Natural killer cell treated with Interleukin-12 subunit alpha and Interleukin-12 subunit beta and Interleukin-15 and Interleukin-18, amount 100 ng/mL, for 72 hours (primary cell): ENCODE measurements at regions not wholly inside any gene's neighbourhood (a gene's known extent, or its start where the extent isn't known, plus 50 kb on each side); places are given as distances from the start of the nearest gene placed in this dataset.
"Not testable (repeated sequence)": the region's sequence is repeated elsewhere in the genome, so short reads cannot be mapped to it uniquely, and the experiment has no call there.

ENCODE experiments used
- ATAC-seq, 2 donors: fragments of 150-1000 bp; cut with Tn5 transposase in 1 of 2; sonication (Bioruptor Pico), chemical (Tn5 transposase) in 1 of 2; 2 replicates each; pipeline ENCODE4 v1.10.0; 2021
- DNase-seq: peaks from one replicate; pipeline ENCODE4 v3.0.0; 2022; ENCODE audit warnings: low spot score
- H3K27ac Mint-ChIP-seq, 2 donors: 1 replicate in 1 of 2; 2 replicates in 1 of 2; pipeline ENCODE4 v1.8.0; 2022; ENCODE audit warnings: mixed read lengths in 2 of 2, mild to moderate bottlenecking in 1 of 2, moderate library complexity in 1 of 2
- H3K27me3 Mint-ChIP-seq, 2 donors: 1 replicate in 1 of 2; 2 replicates in 1 of 2; pipeline ENCODE4 v1.8.0; 2022; ENCODE audit warnings: mixed read lengths in 2 of 2
- H3K36me3 Mint-ChIP-seq: one replicate; pipeline ENCODE4 v1.8.0; 2022; ENCODE audit warnings: mixed read lengths
- H3K4me1 Mint-ChIP-seq, 2 donors: 1 replicate in 1 of 2; 2 replicates in 1 of 2; pipeline ENCODE4 v1.8.0; 2022; ENCODE audit warnings: low read depth in 2 of 2, mixed read lengths in 2 of 2, mild to moderate bottlenecking in 1 of 2
- H3K4me3 Mint-ChIP-seq: one replicate; pipeline ENCODE4 v1.8.0; 2022; ENCODE audit warnings: mixed read lengths
- H3K9me3 Mint-ChIP-seq: 2 replicates; pipeline ENCODE4 v1.8.0; 2022; ENCODE audit warnings: mixed read lengths

DNA sequence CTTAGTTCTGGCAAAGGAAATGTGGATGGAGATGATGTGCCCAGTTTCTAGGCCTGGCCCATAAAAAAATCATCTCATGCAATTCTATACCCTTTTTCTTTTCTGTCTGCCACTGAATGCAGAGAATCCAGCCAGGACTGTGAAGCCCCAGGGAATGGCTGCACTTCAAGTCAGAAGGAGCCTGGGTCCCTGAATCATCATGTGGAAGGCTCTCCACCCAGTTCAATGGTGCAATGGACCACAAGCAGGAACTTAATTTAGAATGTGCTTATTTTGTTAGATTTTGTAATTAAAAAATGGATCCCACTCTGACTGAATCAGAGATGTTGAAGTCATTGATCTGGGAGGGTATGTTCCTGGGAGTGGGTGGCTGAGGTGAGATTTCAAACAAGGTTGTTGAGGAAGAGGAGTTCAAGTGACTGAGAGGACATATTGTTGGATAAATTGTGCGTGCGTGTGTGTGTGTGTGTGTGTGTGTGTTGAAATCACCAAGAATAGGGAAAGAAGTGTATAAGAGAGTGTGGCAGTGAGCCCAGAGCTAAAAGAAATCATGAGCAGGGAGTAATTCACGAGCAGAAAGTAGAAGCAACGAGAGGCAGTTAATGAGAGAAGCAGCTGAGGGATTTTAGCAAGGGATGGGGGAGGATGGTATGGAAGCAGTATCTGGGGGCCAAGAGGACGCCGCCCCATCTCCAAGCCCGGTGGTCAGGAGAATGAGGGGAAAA lies 125.4 kb downstream of the TMX1 start:
- H3K4me3 Mint-ChIP-seq: no peak overlapping the region
- peaks cover 12 to 22% of the 10 kb centered on the region in 2 donors for H3K27me3 Mint-ChIP-seq
- H3K4me1 Mint-ChIP-seq: no peaks in the 10 kb centered on the region
- no peak overlapping the region for H3K27ac Mint-ChIP-seq
- H3K9me3 Mint-ChIP-seq: no peaks in the 10 kb centered on the region
- no peak for DNase-seq
- no peak for ATAC-seq
- no peaks in the 10 kb centered on the region for H3K36me3 Mint-ChIP-seq

DNA sequence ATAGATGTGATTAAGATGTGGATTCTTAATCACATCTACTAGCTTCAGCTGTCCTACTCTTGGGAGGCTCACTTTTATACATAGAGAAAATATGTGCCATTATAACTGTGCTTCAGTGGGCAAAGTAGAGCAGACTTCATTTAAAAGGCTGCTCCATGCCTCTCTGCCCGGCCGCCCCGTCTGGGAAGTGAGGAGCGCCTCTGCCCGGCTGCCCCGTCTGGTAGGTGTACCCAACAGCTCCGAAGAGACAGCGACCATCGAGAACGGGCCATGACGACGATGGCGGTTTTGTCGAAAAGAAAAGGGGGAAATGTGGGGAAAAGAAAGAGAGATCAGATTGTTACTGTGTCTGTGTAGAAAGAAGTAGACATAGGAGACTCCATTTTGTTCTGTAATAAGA lies 126.4 kb downstream of the TMX1 start:
- not testable (repeated sequence) for DNase-seq, H3K36me3 Mint-ChIP-seq, H3K27ac Mint-ChIP-seq, H3K4me3 Mint-ChIP-seq, H3K9me3 Mint-ChIP-seq, ATAC-seq, H3K4me1 Mint-ChIP-seq
- H3K27me3 Mint-ChIP-seq: peaks cover 11 to 25% of the 10 kb centered on the region in 2 donors

DNA sequence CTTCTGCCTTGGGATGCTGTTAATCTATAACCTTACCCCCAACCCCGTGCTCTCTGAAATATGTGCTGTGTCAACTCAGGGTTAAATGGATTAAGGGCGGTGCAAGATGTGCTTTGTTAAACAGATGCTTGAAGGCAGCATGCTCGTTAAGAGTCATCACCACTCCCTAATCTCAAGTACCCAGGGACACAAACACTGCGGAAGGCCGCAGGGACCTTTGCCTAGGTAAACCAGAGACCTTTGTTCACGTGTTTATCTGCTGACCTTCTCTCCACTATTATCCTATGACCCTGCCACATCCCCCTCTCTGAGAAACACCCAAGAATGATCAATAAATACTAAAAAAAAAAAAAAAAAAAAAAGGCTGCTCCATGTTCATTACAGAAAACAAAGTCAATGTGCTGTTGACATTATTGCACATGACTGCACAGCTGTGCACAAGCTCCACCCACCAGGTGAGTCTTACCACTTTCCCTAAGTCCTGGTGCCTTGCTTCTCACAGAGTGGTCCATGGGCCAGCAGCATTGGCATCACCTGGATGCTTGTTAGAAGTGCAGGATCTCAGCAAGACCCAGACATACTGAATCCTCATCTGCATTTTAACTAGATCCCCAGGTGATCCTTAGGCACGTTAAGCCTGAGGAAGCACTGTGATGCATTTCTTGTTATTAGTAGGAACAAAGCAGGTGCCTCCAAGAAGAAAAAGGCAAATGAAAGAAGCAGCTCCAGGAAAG lies 127.0 kb downstream of the TMX1 start:
- not testable (repeated sequence) for H3K4me1 Mint-ChIP-seq, DNase-seq, H3K4me3 Mint-ChIP-seq, H3K9me3 Mint-ChIP-seq, H3K36me3 Mint-ChIP-seq, H3K27ac Mint-ChIP-seq, ATAC-seq
- H3K27me3 Mint-ChIP-seq: peaks cover 14 to 26% of the 10 kb centered on the region in 2 donors

DNA sequence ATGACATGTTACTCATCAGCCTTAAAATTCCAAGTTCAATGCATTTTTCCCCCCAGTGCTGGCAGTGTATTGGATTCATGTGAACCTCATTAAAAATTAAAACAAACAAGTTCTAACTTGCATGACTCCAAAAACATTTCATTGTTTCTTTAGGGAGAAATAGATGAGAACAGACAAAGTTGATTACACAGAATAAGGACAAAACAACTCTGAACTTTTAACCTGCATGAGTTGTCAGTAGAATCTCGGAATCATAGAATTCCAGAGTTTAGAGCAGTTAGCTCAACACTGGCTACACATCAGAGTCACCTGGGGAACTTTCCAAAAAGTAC lies 127.5 kb downstream of the TMX1 start:
- ATAC-seq (no peak), DNase-seq (no peak)
- Mint-ChIP-seq H3K4me3 (no peak overlapping the region), H3K27ac (no peak overlapping the region), H3K9me3 (no peaks in the 10 kb centered on the region), H3K36me3 (no peaks in the 10 kb centered on the region), H3K4me1 (no peaks in the 10 kb centered on the region), H3K27me3 (peaks cover 16 to 29% of the 10 kb centered on the region in 2 donors)

DNA sequence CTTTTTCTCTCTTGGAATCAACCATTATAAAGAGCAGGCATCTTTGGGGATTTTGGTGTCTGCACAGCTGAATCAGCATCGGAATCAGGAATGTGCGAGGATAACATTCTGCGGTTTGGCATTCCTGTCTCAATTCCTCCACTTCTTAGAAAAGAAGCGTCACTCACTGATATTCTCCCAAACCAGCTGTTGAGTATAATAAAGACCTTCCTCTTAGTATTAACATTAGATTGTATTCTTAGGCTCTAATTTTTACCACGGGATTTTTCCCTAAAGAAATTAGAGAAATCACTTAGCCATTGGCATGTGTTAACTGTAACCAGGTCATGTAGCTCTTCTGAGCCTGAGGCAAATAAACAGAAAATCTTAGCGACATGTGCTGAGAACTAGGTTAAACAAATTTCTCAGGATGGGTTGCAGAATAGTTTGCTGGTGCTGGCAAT lies 128.7 kb downstream of the TMX1 start:
- Mint-ChIP-seq H3K4me1 (no peaks in the 10 kb centered on the region), H3K4me3 (no peak overlapping the region), H3K9me3 (no peaks in the 10 kb centered on the region), H3K27me3 (peaks cover 18 to 32% of the 10 kb centered on the region in 2 donors), H3K36me3 (no peaks in the 10 kb centered on the region), H3K27ac (no peak overlapping the region)
- DNase-seq: no peak
- no peak for ATAC-seq

DNA sequence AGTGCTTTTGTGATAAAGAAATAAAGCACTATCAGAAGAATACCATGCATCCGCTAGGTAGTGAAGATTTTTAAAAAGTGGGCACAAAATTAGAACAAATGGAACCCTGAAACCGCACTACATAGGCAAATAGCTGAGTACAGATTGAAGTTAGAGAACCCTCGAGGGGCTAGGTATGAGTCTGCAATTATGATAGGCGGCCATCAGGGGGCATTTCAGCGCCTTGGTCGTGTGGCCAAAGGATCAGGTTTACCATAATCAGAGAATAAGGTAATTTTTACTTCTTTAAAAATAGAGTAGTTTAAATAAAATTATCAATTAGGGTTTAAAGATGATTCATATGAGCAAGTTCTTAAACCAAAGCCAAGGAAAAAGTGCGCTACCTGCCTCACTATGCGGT lies 129.8 kb downstream of the TMX1 start:
- Mint-ChIP-seq H3K4me3 (no peak overlapping the region), H3K27ac (no peak overlapping the region), H3K27me3 (peaks cover 18 to 32% of the 10 kb centered on the region in 2 donors), H3K9me3 (no peaks in the 10 kb centered on the region), H3K4me1 (no peaks in the 10 kb centered on the region), H3K36me3 (no peaks in the 10 kb centered on the region)
- ATAC-seq (no peak), DNase-seq (no peak)

DNA sequence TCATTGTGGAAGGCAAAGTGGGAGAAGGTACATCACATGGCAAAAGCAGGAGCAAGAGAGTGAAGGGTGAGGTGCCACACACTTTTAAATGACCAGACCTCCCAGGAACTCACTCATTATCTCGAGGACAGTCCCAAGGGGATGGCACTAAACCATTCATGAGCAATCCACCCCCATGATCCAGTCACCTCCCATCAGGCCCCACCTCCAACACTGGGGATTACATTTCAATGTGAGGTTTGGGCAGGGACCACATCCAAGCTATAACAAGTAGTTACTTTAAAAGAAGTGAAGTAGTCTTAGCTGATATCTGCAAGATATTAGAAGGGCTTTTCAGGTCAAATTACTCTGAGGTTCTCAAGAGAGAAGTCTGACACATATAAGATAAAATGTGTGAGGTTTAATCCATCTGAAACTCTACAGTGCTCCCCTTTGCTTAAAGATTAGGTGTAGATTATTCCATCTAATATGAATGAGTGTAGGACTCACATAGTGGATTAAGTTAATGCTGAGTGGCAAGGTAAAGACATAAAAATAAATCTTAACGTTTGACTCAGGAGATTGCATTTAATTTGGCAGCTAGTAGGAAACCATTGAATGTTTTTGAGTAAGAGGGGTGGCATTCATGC lies 130.8 kb downstream of the TMX1 start:
- H3K4me3 Mint-ChIP-seq: no peak overlapping the region
- no peaks in the 10 kb centered on the region for H3K36me3 Mint-ChIP-seq
- peaks cover 18 to 32% of the 10 kb centered on the region in 2 donors for H3K27me3 Mint-ChIP-seq
- DNase-seq (no peak), ATAC-seq (no peak)
- no peaks in the 10 kb centered on the region for H3K9me3 Mint-ChIP-seq
- H3K4me1 Mint-ChIP-seq: no peaks in the 10 kb centered on the region
- no peak overlapping the region for H3K27ac Mint-ChIP-seq

DNA sequence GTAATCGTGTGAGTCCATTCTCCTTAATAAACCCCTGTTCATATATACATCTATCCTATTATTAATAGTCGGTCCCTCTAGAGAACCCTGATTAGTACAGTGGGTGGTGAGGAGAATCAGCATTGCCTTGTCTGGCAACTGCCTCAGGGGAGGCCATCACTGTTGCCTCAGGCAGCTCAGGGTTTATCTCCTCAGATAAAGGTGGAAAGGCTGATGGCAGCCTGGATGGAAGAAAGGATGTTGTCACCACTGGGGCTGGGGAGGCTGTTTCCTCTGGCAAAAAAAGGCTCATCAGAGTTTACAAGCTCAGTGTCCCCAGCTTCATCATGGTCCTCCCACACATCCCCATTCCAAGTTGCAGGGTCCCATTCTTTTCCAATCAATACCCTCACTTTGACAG lies 137.1 kb downstream of the TMX1 start:
- H3K4me1 Mint-ChIP-seq, H3K27ac Mint-ChIP-seq, H3K4me3 Mint-ChIP-seq: not testable (repeated sequence)

DNA sequence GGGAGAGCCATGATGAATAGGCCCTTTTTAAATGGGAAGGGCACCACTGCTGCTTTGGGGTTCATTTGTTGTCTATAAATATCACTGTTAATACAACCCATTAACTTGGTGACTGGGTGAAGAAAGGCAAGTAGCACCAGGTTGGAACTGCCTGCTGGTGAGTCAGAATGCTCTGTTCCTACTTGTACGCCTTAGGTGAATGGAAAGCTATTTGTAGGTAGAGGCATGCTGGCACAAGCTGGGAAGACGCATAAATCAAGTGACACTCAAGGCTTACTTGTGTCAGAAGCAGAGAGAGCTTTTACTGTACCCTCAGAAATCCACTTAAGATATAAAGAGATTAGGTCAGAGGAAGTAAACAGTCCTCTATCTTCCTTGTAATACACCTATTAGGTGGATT lies 142.5 kb downstream of the TMX1 start:
- H3K27me3 Mint-ChIP-seq: peaks cover 23 to 40% of the 10 kb centered on the region in 2 donors
- ATAC-seq: no peak
- H3K4me1 Mint-ChIP-seq: no peaks in the 10 kb centered on the region
- no peak overlapping the region for H3K27ac Mint-ChIP-seq
- H3K36me3 Mint-ChIP-seq: no peaks in the 10 kb centered on the region
- no peaks in the 10 kb centered on the region for H3K9me3 Mint-ChIP-seq
- no peak overlapping the region for H3K4me3 Mint-ChIP-seq
- no peak for DNase-seq

More for the DNA sequence above, 137.1 kb downstream of the TMX1 start:
- ATAC-seq, H3K9me3 Mint-ChIP-seq, DNase-seq, H3K36me3 Mint-ChIP-seq: not testable (repeated sequence)
- peaks cover 16 to 27% of the 10 kb centered on the region in 2 donors for H3K27me3 Mint-ChIP-seq

DNA sequence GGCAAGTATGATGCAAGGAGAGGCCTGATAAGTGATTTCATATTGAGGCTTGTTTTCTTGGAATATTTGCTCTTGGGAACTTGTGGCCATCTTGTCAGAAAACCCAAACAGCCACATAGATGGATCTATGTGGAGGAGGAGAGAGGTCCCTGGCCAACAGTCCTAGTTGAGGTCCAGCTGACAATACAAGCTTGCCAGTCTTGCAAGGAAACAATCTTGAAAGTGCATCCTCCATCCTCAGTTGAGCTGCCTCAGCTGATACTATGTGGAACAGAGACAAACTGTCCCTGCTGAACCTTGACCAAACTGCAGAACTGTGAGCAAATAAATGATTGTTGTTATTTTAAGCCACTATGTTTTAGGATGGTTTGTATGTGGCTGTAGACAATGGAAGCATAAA lies 146.4 kb downstream of the TMX1 start:
- H3K36me3 Mint-ChIP-seq: no peaks in the 10 kb centered on the region
- H3K4me3 Mint-ChIP-seq: no peak overlapping the region
- H3K27ac Mint-ChIP-seq: no peak overlapping the region
- peaks cover 23 to 40% of the 10 kb centered on the region in 2 donors for H3K27me3 Mint-ChIP-seq
- DNase-seq (no peak), ATAC-seq (no peak)
- H3K9me3 Mint-ChIP-seq: no peaks in the 10 kb centered on the region
- no peaks in the 10 kb centered on the region for H3K4me1 Mint-ChIP-seq

DNA sequence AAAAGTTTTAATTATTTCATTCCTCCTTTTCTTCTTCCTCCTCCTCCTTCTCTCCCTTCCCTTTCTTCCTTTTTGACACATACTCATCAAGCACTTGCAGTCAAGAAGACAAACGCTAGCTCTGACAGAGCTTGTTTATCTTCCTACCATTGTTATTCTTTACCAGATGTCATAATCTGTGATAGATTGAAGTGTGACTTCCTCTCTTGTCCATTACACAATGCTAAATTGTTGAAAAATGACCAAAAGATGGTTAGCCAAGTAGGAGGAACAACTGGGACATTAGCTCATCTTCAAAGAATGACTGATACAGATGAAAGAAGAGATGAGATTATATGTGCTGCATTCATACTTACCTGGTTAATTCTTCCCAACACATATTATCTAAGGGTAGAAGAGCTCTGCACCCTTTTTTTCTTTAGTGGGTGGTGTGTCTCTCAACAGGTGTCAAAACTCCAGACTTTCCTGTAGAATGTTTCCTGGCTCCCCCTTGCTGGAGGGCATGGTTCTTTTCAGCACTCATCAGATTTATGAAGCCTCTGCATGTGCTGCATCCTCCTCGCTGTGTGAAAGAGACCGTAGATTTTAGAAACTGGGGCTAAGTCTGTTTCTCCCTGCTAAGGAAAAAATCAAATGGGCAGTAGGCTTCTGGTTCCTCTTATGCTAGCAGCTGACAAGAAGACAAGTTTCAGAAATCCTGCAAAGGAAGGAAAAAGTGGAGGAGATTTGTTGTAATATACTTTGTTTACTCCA lies 147.1 kb downstream of the TMX1 start:
- no peak overlapping the region for H3K4me3 Mint-ChIP-seq
- H3K27me3 Mint-ChIP-seq: peaks cover 20 to 33% of the 10 kb centered on the region in 2 donors
- no peak overlapping the region for H3K27ac Mint-ChIP-seq
- no peak for DNase-seq
- no peaks in the 10 kb centered on the region for H3K9me3 Mint-ChIP-seq
- ATAC-seq: no peak
- no peaks in the 10 kb centered on the region for H3K36me3 Mint-ChIP-seq
- no peaks in the 10 kb centered on the region for H3K4me1 Mint-ChIP-seq

DNA sequence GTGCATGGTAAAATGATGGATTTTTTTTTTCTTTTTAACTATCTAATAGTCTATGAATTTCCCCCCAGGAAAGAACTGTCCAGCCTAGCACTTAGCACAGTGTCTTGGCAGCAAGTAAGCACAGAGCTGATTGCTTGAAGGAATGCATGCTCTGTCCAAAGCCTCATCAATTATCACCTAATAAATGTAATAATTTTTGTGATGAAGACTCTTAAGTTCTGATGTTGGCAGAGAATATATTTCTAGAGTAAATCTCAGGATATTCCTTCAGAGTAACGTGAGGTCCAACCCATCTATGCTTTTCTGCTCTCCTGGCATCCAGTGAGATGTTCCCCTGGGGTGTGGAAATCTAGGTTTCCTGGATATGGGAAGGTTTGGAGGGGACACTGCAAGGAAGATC lies 152.4 kb downstream of the TMX1 start:
- no peaks in the 10 kb centered on the region for H3K36me3 Mint-ChIP-seq
- ATAC-seq (no peak), DNase-seq (no peak)
- no peaks in the 10 kb centered on the region for H3K9me3 Mint-ChIP-seq
- no peak overlapping the region for H3K27ac Mint-ChIP-seq
- H3K27me3 Mint-ChIP-seq: peaks cover 18 to 27% of the 10 kb centered on the region in 2 donors
- no peaks in the 10 kb centered on the region for H3K4me1 Mint-ChIP-seq
- H3K4me3 Mint-ChIP-seq: no peak overlapping the region

DNA sequence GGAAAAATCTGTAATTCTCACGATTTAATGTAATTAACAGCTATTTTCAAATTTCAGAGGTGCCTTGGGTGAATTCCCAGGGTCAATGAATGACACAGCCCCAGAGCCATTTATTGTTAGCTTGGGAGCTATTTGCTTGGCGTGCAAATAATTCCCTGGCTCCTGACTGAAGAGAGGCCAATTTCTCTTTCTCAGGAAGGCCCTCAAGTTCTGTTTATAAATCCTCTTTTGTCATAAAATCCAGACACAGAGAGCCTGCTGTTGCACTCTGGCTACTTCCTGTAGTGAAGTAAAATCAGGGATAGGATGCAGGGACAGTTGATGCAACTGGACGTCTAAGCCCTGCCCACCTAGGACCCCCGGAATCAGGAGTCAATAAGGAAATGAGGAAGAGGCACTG lies 154.3 kb downstream of the TMX1 start:
- no peak for ATAC-seq
- peaks cover 17 to 28% of the 10 kb centered on the region in 2 donors for H3K27me3 Mint-ChIP-seq
- H3K9me3 Mint-ChIP-seq: no peaks in the 10 kb centered on the region

DNA sequence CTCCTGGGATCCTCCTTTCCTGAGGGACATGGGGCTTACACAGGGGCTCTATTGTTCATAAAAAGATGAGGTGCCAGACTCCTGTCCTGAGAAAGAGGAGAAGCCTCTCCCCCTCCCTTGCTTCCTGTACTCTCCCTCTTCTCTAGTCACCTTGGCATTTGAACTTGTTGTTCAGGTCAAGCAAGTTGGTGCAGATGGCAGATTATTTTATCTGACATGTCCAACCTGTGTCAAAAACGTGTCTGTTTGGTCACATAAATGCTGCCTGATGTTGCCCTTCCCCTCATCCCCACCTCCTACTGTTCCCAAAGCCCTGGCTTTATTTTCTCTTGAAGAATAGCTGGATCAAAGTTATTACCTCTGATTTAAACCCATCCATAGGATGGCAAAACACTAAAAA lies 154.8 kb downstream of the TMX1 start:
- H3K4me1 Mint-ChIP-seq: no peaks in the 10 kb centered on the region
- H3K9me3 Mint-ChIP-seq: no peaks in the 10 kb centered on the region
- no peak overlapping the region for H3K4me3 Mint-ChIP-seq
- H3K27me3 Mint-ChIP-seq: peaks cover 17 to 28% of the 10 kb centered on the region in 2 donors
- no peaks in the 10 kb centered on the region for H3K36me3 Mint-ChIP-seq
- ATAC-seq (no peak), DNase-seq (no peak)
- H3K27ac Mint-ChIP-seq: no peak overlapping the region

More for the DNA sequence above, 154.3 kb downstream of the TMX1 start:
- H3K4me1 Mint-ChIP-seq: no peaks in the 10 kb centered on the region
- H3K27ac Mint-ChIP-seq: no peak overlapping the region
- no peak for DNase-seq
- H3K4me3 Mint-ChIP-seq: no peak overlapping the region
- H3K36me3 Mint-ChIP-seq: no peaks in the 10 kb centered on the region
